Astrocyte (in vitro differentiated cells and primary cell): ENCODE measurements at regions not wholly inside any gene's neighbourhood (a gene's known extent, or its start where the extent isn't known, plus 50 kb on each side); places are given as distances from the start of the nearest gene placed in this dataset.

ENCODE experiments used
- EZH2 ChIP-seq: IDR thresholded peaks from 2 replicates; pipeline ENCODE4 v1.6.1; 2012; ENCODE audit warnings: mild to moderate bottlenecking, low read length, inconsistent platforms; ENCODE audit not compliant: insufficient read depth
- TF ChIP-seq, protein P1 (sequence below): IDR thresholded peaks from 2 replicates; pipeline ENCODE4 v1.5.1; 2011; ENCODE audit warnings: low read depth, mild to moderate bottlenecking, inconsistent platforms, low read length, moderate library complexity; ENCODE audit not compliant: insufficient read depth

DNA sequence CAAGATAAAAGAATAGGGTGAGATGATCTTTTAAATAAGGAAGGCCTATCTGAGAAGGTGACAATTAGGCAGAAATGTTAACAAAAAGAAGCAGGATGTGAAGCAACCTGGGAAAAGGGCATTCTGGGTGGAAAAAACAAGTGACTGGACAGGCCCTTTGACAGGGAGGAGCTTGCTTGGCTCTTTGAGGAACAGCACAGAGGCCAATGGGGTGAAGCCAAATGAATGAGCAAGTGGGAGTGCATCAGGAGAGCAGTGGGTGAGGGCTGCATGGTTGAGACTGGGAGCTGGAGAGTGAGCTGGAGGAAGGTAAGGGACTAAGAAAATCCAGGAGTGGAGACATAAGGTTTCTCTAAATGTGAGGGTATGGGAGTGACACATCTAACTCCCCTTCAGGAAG is 126.9 kb downstream of the TDRD15 start:
- TF ChIP-seq, protein P1, sequence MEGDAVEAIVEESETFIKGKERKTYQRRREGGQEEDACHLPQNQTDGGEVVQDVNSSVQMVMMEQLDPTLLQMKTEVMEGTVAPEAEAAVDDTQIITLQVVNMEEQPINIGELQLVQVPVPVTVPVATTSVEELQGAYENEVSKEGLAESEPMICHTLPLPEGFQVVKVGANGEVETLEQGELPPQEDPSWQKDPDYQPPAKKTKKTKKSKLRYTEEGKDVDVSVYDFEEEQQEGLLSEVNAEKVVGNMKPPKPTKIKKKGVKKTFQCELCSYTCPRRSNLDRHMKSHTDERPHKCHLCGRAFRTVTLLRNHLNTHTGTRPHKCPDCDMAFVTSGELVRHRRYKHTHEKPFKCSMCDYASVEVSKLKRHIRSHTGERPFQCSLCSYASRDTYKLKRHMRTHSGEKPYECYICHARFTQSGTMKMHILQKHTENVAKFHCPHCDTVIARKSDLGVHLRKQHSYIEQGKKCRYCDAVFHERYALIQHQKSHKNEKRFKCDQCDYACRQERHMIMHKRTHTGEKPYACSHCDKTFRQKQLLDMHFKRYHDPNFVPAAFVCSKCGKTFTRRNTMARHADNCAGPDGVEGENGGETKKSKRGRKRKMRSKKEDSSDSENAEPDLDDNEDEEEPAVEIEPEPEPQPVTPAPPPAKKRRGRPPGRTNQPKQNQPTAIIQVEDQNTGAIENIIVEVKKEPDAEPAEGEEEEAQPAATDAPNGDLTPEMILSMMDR, result no peak
- TF ChIP-seq EZH2, result no peak
